GM21390 (cell line): ENCODE measurements at regions not wholly inside any gene's neighbourhood (a gene's known extent, or its start where the extent isn't known, plus 50 kb on each side); places are given as distances from the start of the nearest gene placed in this dataset.
A peak's percentile ranks its signal among the peaks of the same experiment; 100 is the strongest.

Source experiments
- ATAC-seq: cut with Tn5 transposase; IDR thresholded peaks from one replicate; pipeline ENCODE4 v1.9.1; 2021; ENCODE audit not compliant: unreplicated experiment

GRCh38 chr2:11920993-11921583, 174.7 kb downstream of the LPIN1 start:
- ATAC-seq: no peak

GRCh38 chr2:11922294-11922693, 175.9 kb downstream of the LPIN1 start:
- ATAC-seq: no peak

- ATAC-seq: no peak
These were observed 177.5 kb downstream of the LPIN1 start for GRCh38 chr2:11923935-11924334.

GRCh38 chr2:11925295-11926066, 179.0 kb downstream of the LPIN1 start:
- no peak for ATAC-seq

- no peak for ATAC-seq
These were observed 183.9 kb downstream of the LPIN1 start for GRCh38 chr2:11930211-11930761.

- no peak for ATAC-seq
These were observed 185.6 kb downstream of the LPIN1 start for GRCh38 chr2:11932048-11932512.

- ATAC-seq: no peak
These were observed 186.5 kb downstream of the LPIN1 start for GRCh38 chr2:11932962-11933361.

- ATAC-seq: peak; percentile 86
These were observed 187.4 kb downstream of the LPIN1 start for GRCh38 chr2:11933854-11934253.

- no peak for ATAC-seq
These were observed 190.3 kb downstream of the LPIN1 start for GRCh38 chr2:11936761-11937160.

- no peak for ATAC-seq
These were observed 191.8 kb downstream of the LPIN1 start for GRCh38 chr2:11938196-11938595.

- no peak for ATAC-seq
These were observed 193.1 kb downstream of the LPIN1 start for GRCh38 chr2:11939523-11939922.

GRCh38 chr2:11940121-11940743, 193.8 kb downstream of the LPIN1 start:
- no peak for ATAC-seq

- ATAC-seq: no peak
These were observed 194.4 kb downstream of the LPIN1 start for GRCh38 chr2:11940799-11941198.

GRCh38 chr2:11941201-11942177, 195.1 kb downstream of the LPIN1 start:
- ATAC-seq: no peak

- ATAC-seq: no peak
These were observed 195.7 kb downstream of the LPIN1 start for GRCh38 chr2:11942178-11942569.

- no peak for ATAC-seq
These were observed 197.9 kb downstream of the LPIN1 start for GRCh38 chr2:11944311-11944710.

GRCh38 chr2:11945139-11946126, 199.0 kb downstream of the LPIN1 start:
- ATAC-seq: peak; percentile 92

GRCh38 chr2:11947956-11948355, 201.5 kb downstream of the LPIN1 start:
- ATAC-seq: no peak

- ATAC-seq: no peak
These were observed 203.5 kb downstream of the LPIN1 start for GRCh38 chr2:11949732-11950523.
